T-helper 1 cell treated with Interleukin-12 subunit alpha and Interleukin-12 subunit beta and Interleukin-4 antibody, amounts not matched to agents 30 ng/mL and 1 ng/mL, for 36 hours (primary cell): ENCODE measurements at regions not wholly inside any gene's neighbourhood (a gene's known extent, or its start where the extent isn't known, plus 50 kb on each side); places are given as distances from the start of the nearest gene placed in this dataset.

ENCODE experiments used
- intact Hi-C: fragments of 100-400 bp; cut with micrococcal nuclease; formaldehyde crosslinking; loops from one replicate; pipeline ENCODE4 v1.15.1; 2024

DNA sequence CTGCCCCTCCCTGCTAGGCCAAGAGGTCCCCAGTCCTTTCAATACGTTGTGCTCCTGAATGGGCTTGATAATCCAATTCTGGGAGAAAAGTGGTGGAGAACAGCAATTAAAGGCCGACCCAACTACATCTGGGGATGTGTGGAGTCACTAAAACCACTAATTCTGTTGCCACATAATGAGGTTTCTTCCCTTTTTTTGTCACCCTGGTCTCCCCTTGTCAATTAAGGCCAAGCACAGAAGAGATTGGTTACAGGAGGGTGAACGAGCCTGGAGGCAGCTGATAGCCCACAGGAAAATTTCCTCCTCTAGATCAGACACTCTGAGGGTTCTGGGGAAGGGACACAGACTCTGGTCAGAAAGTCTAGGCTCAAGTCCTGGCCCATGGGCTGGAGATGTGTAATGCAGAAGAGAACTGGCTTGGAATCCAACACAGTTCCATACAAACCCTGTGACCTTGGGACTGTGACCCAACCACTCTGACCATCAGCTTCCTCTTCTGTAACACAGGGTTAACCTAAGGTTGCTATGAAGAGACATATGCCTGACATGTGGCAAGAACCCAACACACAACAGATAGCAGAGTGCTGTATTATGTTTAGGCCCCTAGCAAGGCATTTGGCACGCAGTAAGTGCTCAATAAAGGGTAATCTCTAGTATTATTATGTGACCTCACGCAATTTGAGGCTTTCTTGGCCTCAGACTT lies 146.4 kb downstream of the CHST1 start:
- intact Hi-C loops: no loop called here

DNA sequence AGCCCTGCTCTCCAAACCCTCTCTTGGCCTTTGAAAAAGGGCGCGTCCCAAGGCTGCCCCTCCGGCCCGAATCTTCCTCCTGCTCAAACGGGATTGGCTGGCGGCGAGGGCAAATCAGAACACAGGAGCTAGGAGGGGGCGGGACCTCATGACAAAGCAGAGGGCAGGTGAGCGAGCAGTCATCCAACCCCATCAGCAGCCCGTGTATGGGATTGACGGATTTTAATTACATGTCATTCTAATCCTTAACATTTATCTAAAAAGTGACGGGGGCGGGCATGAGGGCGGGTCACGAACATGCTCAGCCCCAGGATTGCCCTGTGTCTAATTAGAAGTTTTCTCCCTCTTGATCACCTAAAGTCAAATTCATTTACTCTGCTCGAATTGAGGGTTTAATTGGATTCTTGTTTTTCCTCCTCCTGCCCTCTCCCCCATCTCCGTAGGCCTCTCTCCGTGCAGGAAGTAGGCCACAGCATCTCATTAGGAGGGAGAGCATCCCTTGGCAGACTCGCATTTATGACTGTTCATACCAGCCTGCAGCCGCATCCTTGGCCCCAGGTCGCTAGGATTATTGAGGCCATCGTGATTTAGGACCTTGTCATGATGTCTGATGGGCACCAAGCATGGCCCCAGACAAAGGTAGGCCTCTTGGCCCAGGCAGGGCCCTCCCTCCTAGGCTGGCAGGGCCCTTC lies 147.1 kb downstream of the CHST1 start:
- intact Hi-C loops: no loop called here

DNA sequence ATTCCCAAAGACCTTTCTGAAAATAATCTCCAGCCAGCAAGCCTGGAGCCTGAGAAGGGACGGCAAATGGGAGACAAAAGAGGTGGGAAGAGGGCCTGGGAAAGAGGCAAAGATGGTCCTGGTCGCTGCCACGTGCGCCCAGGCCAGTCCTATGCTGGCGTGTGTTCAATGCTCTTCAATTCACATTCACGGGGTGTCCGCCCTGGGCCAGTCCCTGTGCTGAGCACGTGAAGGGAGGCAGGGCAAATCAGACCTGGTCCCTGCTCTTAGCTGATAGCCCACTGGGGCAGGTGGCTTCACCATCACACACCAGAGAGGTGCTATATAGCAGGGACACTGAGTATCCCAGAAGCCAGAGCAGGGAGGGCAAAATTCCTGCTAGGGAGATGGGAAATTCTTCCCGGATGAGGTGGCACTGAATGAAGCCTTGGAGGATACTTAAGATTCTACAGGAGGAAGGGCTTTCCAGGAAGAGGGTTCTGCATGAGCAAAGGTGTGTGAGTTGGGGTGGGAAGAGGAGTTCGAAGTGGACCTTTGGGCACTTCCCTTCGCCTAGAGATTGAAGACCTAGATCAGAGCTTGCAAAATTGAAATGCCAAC lies 148.2 kb downstream of the CHST1 start:
- intact Hi-C loops: no loop called here

DNA sequence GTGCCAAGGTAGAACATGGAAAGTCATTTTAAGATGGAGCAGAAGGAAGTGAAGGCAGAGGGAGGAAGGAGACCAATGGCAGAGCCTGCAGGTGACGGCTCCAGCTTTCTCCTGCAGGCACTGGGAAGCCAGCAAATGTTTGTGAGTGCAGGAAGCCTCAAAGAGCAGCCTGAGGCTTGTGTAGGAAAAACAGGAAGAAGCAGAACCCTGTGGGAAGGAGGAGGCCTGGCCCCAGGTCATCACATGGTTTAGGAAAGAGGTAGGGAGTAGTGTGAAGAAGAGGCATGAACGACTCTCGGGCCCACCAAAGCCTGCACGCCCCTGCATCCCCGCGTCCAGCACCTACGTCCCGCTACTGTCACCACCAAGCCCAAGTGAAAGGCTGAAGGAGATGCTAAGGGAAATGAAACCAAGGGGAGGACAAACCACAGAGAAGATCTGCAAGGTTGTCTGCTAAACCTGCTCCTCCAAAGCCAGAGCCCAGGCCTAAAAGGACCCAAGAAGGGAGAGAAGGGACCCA lies 151.5 kb downstream of the CHST1 start:
- intact Hi-C loops: no loop called here

DNA sequence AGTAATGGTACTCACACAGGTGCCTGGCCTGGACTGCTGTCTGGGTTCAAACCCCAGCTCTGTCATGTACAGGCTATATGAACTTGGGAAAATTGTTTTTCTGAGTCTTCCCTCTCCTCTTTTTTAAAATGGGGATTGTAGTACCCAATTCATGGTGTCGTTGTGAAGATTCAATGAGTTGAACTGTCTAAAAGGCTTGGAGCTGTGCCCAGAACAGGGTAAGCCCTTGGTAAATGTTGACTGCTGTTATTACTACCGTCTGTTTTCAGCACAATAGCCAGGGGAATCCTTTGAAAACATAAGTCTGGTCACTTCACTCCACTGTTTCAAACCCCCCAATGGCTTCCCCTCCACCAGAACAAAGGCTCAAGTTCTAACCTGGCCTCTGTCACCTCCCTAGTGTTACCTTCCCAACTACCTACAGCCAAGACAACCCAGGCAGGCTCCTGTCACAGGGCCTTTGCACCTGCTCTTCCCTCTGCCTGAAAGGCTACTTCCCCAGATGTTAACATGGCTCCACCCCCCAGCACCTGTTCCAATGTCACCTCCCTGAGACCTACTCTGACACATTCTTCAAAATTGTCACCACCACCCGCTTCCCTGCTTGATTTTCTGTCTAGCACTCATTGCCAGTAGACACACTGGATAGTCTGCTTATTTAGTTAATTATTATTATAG lies 152.8 kb downstream of the CHST1 start:
- intact Hi-C loops: no loop called here

DNA sequence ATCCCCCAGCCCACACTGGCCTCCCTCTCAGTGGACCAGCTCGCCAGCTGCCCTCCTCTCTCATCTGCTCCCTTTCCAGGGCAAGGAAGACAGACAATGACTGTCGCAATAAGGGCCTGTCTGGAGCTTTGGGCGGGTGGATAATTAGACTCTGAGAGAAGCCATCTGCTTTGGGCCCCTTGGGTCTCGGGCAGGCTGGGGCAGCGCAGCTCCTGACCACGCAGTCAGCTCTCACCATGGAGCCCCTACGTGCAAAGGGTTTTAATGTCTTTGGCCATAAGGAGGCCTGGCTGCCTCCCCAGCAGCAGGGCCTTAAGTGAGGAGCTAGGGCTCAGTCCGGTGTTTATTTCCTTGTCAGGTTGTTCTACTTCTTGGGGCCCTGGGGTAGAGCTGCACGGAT lies 153.9 kb downstream of the CHST1 start:
- intact Hi-C loops: no loop called here

DNA sequence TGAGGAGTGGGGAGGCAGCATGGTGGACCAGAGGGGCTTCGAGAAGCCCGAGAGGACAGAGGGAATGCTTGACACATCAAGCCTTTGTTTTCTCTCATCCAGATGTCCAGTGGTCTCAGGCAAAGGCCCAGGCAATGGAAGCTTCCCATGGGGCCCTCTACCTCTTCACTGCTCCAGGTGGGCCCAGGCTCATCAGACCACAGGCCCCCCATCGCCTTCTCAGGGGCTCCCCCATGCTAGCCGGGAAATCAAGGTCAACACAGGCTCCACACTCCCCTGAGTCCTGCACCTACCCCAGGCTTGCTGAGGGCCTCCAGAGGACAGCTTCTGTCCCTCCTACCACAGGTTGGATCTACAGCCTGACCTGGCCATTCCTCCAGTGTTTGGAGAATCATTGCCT lies 157.5 kb downstream of the CHST1 start:
- intact Hi-C loops: no loop called here

DNA sequence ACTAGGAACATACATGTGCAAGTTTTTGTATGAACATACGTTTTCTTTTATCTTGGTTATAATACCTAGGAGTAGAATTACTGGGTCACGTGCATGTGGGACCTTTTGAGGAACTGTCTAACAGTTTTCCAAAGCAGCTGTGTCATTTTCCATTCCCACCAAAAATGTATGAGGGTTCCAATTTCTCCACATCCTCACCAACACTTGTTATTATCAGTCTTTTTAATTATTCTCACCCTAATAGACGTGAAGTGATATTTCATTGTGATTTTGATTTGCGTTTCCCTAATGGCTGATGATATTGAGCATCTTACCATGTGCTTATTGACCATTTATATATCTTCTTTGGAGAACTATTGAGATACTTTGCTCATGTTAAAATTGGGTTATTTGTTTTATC lies 162.1 kb downstream of the CHST1 start:
- intact Hi-C loops: no loop called here

DNA sequence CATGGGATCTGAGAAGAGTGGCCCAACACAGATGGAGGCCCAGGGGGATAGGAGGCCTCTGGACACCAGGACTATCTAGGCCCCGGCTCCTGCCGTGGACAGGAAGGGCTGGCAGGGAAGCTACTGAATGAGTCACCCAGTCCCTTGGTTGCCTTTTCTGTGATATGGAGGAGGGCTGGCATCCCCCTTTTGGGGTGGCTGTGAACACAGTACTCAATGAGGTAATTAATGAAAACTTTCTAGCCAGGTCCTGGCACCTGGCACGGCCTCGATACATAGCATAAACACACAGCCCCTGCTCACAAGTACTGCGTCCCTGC lies 163.2 kb downstream of the CHST1 start:
- intact Hi-C loops: no loop called here

DNA sequence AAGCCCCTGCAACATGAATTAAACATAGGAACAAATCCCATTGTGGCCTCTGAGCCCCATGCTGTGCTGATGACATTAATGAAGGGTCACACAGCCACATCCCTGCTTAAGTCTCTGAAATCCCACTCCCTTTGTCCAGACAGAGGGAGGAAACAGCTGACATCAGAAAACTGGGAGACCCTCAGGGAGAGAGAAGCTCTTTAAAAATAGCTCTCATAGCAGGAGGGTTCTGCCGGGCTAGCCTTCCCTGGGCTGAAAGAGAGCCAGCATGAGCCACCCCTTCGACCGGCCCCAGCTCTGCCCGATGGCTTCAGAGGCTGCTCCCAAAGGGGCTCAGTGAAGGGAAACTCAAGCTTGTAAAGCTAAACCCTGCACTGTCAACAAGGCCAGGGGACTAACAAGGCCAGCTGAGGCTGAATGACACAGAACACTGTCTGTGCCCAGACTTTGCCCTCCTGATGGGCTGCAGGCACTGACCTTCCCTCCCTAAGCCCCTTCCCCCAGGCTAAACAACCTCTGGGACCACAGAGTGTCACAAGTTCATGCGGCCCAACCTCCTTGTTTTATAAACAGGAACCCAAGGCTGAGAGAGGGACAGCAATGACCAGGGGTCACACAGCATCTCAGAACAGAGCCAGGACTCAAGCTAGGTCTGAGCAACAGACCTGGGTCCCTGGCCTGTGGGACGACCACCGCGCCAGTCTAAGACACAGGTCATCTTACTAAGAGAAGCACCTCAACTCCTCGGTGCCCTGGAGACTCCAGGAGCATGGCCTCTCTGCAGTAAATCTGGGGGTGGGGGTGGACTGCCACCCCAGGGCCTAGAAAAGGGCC lies 163.8 kb downstream of the CHST1 start:
- intact Hi-C loops: no loop called here

DNA sequence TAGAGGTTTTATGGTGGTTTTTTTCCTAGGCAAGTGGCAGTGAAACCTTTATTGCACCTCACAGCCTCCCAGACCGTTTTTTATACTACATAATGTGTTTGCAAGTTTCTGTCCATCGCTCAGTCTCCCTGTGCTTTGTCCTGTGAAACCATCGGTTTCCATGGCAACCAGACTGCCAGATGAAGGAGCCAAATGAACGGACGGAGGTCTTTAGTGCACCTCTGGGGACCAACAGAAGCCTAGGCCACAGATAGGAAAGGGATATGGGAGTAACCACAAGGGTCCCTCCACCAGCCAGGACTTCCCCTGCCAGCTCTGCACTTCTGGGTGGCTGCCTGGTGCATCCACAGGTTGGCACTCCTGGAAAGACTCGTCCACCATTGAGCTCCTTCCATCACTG lies 165.0 kb downstream of the CHST1 start:
- intact Hi-C loops: no loop called here

DNA sequence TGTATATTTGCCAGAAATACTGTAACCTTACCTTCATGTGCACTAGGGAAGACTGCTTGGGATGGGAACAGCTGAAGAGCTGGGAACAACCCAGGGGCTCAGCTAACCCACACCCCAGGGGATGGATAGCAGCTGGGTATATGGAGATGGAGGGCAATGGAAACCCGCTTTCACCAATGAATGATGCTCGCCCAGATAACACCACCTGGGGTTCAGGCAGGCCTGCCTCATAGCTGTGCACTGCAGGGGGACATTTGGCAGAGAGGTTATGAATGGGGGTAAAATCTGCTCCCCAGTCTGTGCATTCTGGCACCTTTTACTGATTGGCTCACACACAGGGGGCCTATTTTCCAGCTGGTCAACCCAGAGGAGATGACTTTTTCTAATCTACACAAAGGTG lies 170.7 kb downstream of the CHST1 start:
- intact Hi-C loops: no loop called here

DNA sequence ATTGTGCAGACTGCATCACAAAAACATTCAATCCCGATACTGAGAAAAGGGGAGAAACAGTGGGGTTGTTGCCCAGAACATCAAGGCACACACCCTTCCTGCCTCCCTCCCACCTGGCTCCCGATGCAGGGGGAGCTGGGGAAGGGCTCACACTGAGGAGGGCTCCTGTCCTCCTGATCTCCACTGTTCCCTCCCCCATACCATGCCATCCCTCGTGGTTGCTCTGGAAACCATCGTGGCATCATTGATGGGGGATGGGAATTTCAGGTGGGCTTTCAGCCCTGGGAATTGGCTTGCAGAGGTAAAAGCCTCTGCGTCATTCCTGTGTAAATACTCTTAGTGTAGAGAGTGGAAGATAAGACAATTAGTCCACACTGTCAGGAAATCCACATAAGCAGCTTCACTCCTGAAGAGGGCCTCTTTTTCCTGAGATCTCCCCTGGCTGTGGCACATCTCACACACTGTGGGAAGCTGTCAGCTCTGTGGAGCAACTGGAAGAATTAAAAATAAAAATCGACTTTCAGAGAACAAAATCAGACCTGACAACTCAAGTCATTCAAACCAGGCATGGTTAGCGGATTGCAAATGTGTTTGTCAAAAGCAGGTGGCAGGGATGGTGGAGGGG lies 176.0 kb downstream of the CHST1 start:
- intact Hi-C loops: no loop called here

DNA sequence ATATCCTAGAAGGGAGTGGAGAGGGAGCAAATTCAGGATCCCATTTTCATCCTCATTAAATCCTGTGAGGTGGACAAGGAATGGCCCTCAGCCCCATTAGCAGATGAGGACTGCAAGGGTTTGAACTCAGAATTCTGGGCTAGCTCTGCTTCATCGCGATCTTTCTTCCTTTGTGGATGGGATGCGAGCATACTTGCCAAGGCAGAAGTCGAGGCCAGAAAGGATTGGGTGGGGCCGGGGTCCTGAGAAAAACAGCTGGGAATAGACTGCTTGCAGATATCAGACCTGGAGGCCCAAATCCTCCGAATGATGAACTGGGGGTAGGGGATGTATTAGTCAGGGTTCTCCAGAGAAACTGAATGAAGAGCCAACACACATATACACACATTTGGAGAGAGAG lies 179.0 kb downstream of the CHST1 start:
- intact Hi-C loops: no loop called here

DNA sequence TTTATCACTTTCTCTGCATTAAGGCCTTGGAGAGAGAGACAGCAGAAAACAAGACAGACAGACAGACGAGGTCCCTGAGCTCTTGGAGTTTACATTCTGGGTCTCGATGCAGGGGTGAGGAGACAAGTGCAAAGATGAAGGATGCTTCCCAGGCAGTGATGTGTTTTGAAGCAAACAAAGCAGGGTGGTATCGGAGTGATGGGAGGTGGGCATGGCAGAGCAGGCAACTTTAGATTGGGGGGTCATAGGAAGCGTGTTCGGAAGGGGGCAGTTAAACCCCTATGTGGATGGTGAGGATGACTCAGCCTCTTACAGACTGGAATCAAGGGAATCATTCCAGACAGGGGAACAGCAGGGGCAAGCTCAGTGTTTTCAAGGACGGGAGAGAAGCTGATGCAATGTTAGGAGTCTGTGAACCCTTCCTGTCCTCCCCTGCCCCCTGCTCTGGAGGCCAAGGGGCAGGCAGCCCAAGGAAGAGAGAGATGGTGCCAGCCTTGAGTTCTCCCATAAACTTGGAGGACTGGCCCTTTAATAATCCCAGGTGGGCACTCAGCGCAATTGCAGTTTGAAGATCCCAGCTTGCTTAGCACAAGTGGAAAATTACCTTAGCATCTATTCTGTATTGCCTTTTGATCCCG lies 180.2 kb downstream of the CHST1 start:
- intact Hi-C loops: no loop called here

DNA sequence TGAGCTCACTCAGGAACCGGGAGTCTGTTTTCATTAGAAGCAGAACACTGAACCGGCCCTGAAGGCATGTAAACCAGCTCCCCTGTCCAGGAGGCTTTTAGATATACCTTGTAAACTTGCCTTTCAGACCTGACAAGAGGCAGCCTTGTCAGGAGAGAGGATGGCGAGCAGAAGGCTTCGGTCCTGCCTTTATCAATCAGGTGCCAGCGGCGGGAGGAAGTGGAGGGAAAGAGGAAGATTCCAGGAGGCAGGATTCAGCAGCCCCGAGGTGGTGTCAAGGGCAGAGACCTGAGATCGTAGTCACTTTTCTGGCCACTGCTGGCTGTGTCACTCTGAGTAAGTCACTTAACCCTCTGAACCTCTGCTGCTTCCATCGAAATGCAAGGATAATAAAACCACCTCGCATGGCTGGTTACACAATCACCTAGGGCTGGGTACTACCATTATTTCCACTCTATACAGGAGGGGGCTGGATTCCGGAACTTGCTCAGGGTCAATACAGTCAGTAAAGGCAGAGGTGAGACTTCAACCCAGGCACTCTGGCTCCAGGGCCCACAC lies 181.0 kb downstream of the CHST1 start:
- intact Hi-C loops: no loop called here

DNA sequence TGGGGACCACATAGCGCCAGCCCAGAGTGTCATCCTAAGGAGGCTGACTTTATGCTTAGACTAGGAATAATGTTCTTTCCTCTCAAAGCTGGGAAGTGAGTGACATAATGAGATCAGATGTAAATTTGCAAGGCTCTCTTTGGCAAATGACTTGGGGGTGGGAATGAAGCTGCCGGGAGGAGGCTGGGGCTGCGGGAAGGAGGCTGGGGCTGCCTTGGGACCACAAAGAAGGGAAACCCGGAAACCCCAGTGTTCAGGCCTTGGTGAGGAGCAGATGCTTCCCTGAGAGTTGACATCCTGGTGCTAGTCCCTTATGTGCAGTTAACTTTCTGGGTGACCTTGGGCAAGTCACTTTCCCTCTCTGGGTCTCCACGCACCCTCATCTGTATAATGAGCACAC lies 182.0 kb downstream of the CHST1 start:
- intact Hi-C loops: no loop called here

DNA sequence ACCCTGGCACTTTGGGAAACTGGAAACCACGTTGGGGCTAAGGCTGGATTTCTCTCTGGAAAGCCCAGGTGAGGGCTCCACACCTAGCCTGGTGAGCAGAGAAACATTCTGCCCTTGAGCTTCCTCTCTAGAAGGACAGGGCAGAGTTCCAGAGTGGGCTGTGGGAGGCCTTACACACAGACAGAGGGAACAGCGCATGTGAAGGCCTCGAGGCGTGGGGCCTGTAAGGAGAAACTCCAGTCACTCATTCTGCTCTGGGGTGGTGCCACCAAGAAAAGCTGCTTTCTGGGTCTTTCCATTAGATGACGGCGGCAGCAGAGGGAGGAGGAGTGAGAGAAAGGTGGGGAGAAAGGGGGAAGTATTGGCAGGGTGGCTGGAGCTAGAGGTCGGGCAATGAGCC lies 183.1 kb downstream of the CHST1 start:
- intact Hi-C loops: no loop called here

DNA sequence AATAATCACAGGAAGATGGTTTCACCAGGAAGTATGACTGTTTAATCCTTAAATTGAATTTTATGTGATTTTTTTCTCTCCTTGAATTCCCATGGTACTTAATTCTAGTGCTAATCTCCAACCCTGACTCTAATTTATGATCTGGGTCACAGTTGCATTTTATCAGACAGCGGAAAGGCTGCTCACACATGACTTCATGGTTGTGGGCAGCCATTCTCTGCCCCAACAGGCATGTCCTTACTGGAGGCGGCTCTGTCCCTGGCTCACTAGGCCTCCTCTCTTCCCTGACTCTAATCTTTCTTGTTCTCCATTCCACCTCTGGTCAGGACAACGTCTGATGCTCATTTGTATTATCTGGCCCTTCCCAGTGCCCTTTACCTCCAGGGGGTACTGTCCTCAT lies 184.4 kb downstream of the CHST1 start:
- intact Hi-C loops: no loop called here

DNA sequence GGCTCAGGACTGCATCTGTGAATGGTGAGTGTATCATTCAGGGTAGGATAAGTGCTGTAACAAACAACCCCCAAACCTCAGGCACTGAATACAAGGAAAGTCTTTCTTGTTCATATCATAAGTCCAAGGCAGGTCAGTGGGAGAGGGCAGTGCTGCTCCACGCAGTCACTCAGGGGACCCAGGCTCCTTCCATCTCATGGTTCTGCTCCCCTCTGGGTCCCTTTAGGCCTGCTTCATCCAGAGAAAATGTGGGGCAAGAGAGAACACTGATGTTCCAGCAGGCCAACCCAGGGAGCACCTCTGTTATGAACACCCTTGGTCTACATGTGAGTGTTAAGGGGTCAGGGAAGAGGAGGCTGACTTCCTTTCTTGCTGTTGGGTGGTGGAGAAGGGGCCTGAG lies 187.8 kb downstream of the CHST1 start:
- intact Hi-C loops: no loop called here
